Sigmoid colon (tissue), 3 donors: ENCODE measurements at regions not wholly inside any gene's neighbourhood (a gene's known extent, or its start where the extent isn't known, plus 50 kb on each side); places are given as distances from the start of the nearest gene placed in this dataset.

Experiments used
- CTCF ChIP-seq, 4 experiments: fragments of 450-650 bp in 3 of 4; fragments of 200-600 bp in 1 of 4; IDR thresholded peaks; one replicate each; pipeline ENCODE4 v1.5.1; 2016 to 2019; ENCODE audit warnings: antibody characterized with exemption in 4 of 4, mild to moderate bottlenecking in 3 of 4, moderate library complexity in 2 of 4
- POLR2A ChIP-seq, 2 donors: fragments of 450-650 bp; IDR thresholded peaks; one replicate each; pipeline ENCODE4 v1.6.1; 2016; ENCODE audit warnings: antibody characterized with exemption in 2 of 2, mild to moderate bottlenecking in 2 of 2, moderate library complexity in 2 of 2

GRCh38 chr17:55641676-55642081 lies 81.0 kb downstream of the TMEM100 start:
- TF ChIP-seq CTCF (IDR thresholded peaks at IDR 0.05) (peak; percentile 33 to 58 (median 38)), POLR2A (IDR thresholded peaks at IDR 0.05) (no peak)
